Endothelial cell of umbilical vein (primary cell): ENCODE measurements at regions not wholly inside any gene's neighbourhood (a gene's known extent, or its start where the extent isn't known, plus 50 kb on each side); places are given as distances from the start of the nearest gene placed in this dataset.
A peak's percentile ranks its signal among the peaks of the same experiment; 100 is the strongest.

Experiments used
- BruUV-seq: library from RNA; stranded (reverse); fragments of 400-500 nt; replicated peaks from 2 replicates; lab custom pipeline; 2021; lab: Mats Ljungman, UMichigan
- CTCF ChIA-PET: fragments of 300-600, 350-600 bp; sonication (Branson Sonifier 250); formaldehyde crosslinking; loops from one replicate; lab custom pipeline; 2021; ENCODE audit warnings: antibody characterized with exemption, inconsistent platforms; lab: Charles Lee
- POLR2A ChIA-PET: fragments of 300-600, 350-600 bp; sonication (Branson Sonifier 250); formaldehyde crosslinking; loops from one replicate; lab custom pipeline; 2021; ENCODE audit warnings: antibody characterized with exemption, inconsistent platforms; lab: Charles Lee
- DNase-seq: peaks from one replicate; pipeline ENCODE4 v3.0.0-alpha.2; 2011; ENCODE audit warnings: low read depth, low spot score
- FAIRE-seq: peaks from 2 replicates; lab custom pipeline; 2011; peaks lifted over from hg19 to GRCh38; lab: Jason Lieb, UNC
- H2AFZ ChIP-seq: 2 replicates; pipeline ENCODE4 v1.6.0; 2012; ENCODE audit warnings: low read depth, low read length, control low read depth, inconsistent platforms
- H3K27ac ChIP-seq: 2 replicates; pipeline ENCODE4 v1.5.1; 2011; ENCODE audit warnings: low read depth, mild to moderate bottlenecking, control low read depth, low read length, moderate library complexity; ENCODE audit not compliant: insufficient read depth
- H3K27me3 ChIP-seq, 2 experiments: 2 replicates each; pipeline versions ENCODE4 v1.6.0 to v1.6.1; 2011; ENCODE audit warnings: low read length in 2 of 2, mixed read lengths in 1 of 2; ENCODE audit not compliant: control insufficient read depth in 2 of 2, insufficient read depth in 2 of 2
- H3K36me3 ChIP-seq, 2 experiments: 2 replicates in 1 of 2; 3 replicates in 1 of 2; pipeline ENCODE4 v1.5.1; 2011; ENCODE audit warnings: low read length in 2 of 2, mild to moderate bottlenecking in 1 of 2, moderate library complexity in 1 of 2; ENCODE audit not compliant: control insufficient read depth in 2 of 2, insufficient read depth in 2 of 2; ENCODE audit errors: extremely low read depth in 1 of 2
- H3K4me1 ChIP-seq: 3 replicates; pipeline ENCODE4 v1.5.1; 2011; ENCODE audit warnings: mild to moderate bottlenecking, low read length; ENCODE audit not compliant: control insufficient read depth, insufficient read depth; ENCODE audit errors: extremely low read depth
- H3K4me2 ChIP-seq: 2 replicates; pipeline ENCODE4 v1.6.1; 2011; ENCODE audit warnings: low read length, control low read depth, mixed read lengths; ENCODE audit not compliant: insufficient read depth
- H3K4me3 ChIP-seq, 3 experiments: fragments of 200-600 bp in 1 of 3; sonication (generic), shearing (Covaris generic) in 1 of 3; replicated peaks in 1 of 3; 2 replicates each; pipeline ENCODE4 v1.5.1; 2011 to 2016; ENCODE audit warnings: control low read depth in 3 of 3, low read length in 3 of 3, mild to moderate bottlenecking in 2 of 3, inconsistent platforms in 1 of 3, low read depth in 1 of 3, moderate library complexity in 1 of 3; ENCODE audit not compliant: insufficient read depth in 1 of 3
- H3K79me2 ChIP-seq: 2 replicates; pipeline ENCODE4 v1.6.0; 2012; ENCODE audit warnings: low read length, inconsistent platforms; ENCODE audit not compliant: control insufficient read depth, insufficient read depth
- H3K9ac ChIP-seq: replicated peaks from 2 replicates; pipeline ENCODE3; 2011; ENCODE audit warnings: low read length, control low read depth; ENCODE audit not compliant: insufficient read depth; ENCODE audit errors: extremely low read depth
- H3K9me1 ChIP-seq: replicated peaks from 3 replicates; pipeline ENCODE4 v1.6.0; 2011; ENCODE audit warnings: mild to moderate bottlenecking, low read length; ENCODE audit not compliant: control insufficient read depth, insufficient read depth; ENCODE audit errors: extremely low read depth
- H3K9me3 ChIP-seq: replicated peaks from 2 replicates; pipeline ENCODE4 v1.5.1; 2012; ENCODE audit warnings: low read length, inconsistent platforms; ENCODE audit not compliant: control insufficient read depth, insufficient read depth
- H4K20me1 ChIP-seq: replicated peaks from 2 replicates; pipeline ENCODE3; 2011; ENCODE audit warnings: mild to moderate bottlenecking, low read length; ENCODE audit not compliant: control insufficient read depth, insufficient read depth; ENCODE audit errors: extremely low read depth
- FOS ChIP-seq: IDR thresholded peaks from 2 replicates; pipeline ENCODE4 v1.6.1; 2011; ENCODE audit warnings: mild to moderate bottlenecking, low read length, moderate library complexity, borderline replicate concordance; ENCODE audit not compliant: insufficient read depth
- GATA2 ChIP-seq: IDR thresholded peaks from 2 replicates; pipeline ENCODE4 v1.7.0; 2011; ENCODE audit warnings: low read depth, mild to moderate bottlenecking, moderate library complexity, mixed read lengths, low read length; ENCODE audit not compliant: insufficient read length, insufficient read depth
- JUN ChIP-seq: IDR thresholded peaks from 2 replicates; pipeline ENCODE4 v1.6.1; 2011; ENCODE audit warnings: borderline replicate concordance, low read depth; ENCODE audit not compliant: insufficient read length, insufficient read depth
- MYC ChIP-seq: IDR thresholded peaks from one replicate; pipeline ENCODE4 v1.6.1; 2011; ENCODE audit warnings: mild to moderate bottlenecking, low read depth, low read length
- dilution Hi-C: fragments of 300-500 bp; cut with MboI; formaldehyde crosslinking; loops from one replicate; pipeline ENCODE4 v1.15.0; 2019; ENCODE audit warnings: low sequenced_read_pairs; ENCODE audit not compliant: extremely low pct_ligation_motif_present
- intact Hi-C: fragments of 100-400 bp; cut with micrococcal nuclease; formaldehyde crosslinking; loops from one replicate; pipeline ENCODE4 v1.10.0; 2022
- TF ChIP-seq, protein P1 (sequence below): IDR thresholded peaks from 2 replicates; pipeline ENCODE4 v1.6.1; 2011; ENCODE audit not compliant: insufficient read depth, insufficient read length

DNA sequence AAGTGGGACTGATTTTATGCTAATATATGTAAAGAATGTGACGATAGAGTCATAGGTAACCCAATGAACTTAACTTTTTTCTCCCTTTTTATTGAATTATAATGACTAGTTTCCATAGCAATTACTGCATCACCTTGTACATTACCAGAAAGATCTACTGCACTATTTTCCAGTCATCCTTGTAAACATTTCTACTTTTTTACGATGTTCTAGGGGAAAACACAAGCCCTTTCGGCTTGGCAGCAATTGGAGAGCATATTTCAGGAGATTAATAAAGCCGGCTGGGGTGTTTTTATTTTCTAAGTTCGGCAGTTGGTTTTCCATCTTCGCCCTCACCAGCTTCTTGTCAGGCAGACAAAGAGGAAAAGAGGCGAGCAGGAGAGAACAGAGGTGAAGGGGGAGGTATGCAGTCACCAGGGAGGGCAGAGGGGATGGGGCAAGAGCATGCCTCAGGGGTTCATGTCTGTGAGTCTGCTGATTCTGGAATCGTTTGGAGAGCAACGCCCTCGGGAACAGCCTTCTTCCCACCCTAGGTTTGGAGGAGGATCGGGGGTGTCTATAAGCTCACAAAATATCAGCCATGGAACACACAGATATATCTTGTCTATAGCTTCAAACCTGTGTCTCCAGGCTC lies 476.4 kb downstream of the MIAT start:
- intact Hi-C loops (loop anchor here (1.0 to 5.0 kb wide), 3 partner anchors 17 to 104 kb away; no protein-coding TSS in a partner anchor), dilution Hi-C loops (no loop called here)
- Histone ChIP-seq H3K27me3 (no peaks in the 10 kb centered on the region), H3K9me3 (no peaks in the 10 kb centered on the region), H3K27ac (peak overlapping the region; percentile 52), H4K20me1 (no peaks in the 10 kb centered on the region), H3K9ac (no peak overlapping the region), H3K4me2 (no peak overlapping the region), H3K79me2 (no peaks in the 10 kb centered on the region), H3K4me1 (peaks cover 30% of the 10 kb centered on the region), H2AFZ (peak overlapping the region; percentile 17), H3K36me3 (no peaks in the 10 kb centered on the region), H3K9me1 (no peaks in the 10 kb centered on the region), H3K4me3 (no peak overlapping the region)
- POLR2A ChIA-PET: no interaction called here
- DNase-seq (no peak), FAIRE-seq (peak; percentile 48)
- CTCF ChIA-PET: interaction anchor here (0.7 to 1.9 kb wide), 6 partner anchors 10 to 22 kb away, joined by 3 to 6 read pairs (median 4); no protein-coding TSS in a partner anchor
- BruUV-seq: no TSS peak
- TF ChIP-seq JUN (no peak), MYC (no peak)
- TF ChIP-seq, protein P1, sequence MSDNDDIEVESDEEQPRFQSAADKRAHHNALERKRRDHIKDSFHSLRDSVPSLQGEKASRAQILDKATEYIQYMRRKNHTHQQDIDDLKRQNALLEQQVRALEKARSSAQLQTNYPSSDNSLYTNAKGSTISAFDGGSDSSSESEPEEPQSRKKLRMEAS: no peak

DNA sequence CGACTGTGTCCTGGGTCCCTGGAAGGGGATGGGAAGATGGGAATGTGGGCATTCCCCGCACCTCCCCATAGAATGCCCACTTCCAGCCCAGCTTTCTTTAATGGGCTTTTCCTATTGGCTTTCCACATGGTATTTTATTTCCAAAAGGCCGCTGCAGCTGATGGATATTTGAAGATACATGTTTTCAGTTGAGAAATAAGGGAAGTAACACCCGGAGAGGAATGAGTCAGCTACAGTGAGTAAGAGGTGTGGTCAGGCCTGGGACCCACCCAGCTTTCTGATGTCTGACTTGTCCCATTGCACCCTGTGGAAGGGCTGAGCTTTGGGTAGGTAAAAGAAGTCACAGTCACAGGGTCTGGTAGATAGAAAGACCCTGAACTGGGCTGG lies 476.9 kb downstream of the MIAT start:
- Histone ChIP-seq H3K79me2 (no peaks in the 10 kb centered on the region), H3K9ac (no peak overlapping the region), H3K4me3 (no peak overlapping the region), H3K4me2 (no peak overlapping the region), H3K27me3 (no peaks in the 10 kb centered on the region), H2AFZ (peak overlapping the region; percentile 17), H3K36me3 (no peaks in the 10 kb centered on the region), H3K27ac (peak overlapping the region; percentile 52), H3K9me1 (no peaks in the 10 kb centered on the region), H3K4me1 (peaks cover 30% of the 10 kb centered on the region), H3K9me3 (no peaks in the 10 kb centered on the region), H4K20me1 (no peaks in the 10 kb centered on the region)
- DNase-seq: peak; percentile 60
- FAIRE-seq: peak; percentile 91
- BruUV-seq: no TSS peak
- TF ChIP-seq JUN: peak; percentile 45
- peak; percentile 86 for TF ChIP-seq FOS
- no peak for TF ChIP-seq GATA2
- TF ChIP-seq, protein P1: no peak
- TF ChIP-seq MYC: no peak
- dilution Hi-C loops: no loop called here
- POLR2A ChIA-PET: interaction anchor here (0.7 kb wide), 1 partner anchor 21 kb away, joined by 3 read pairs; no protein-coding TSS in a partner anchor
- intact Hi-C loops: loop anchor here (1.0 to 5.0 kb wide), 3 partner anchors 18 to 103 kb away; no protein-coding TSS in a partner anchor
- CTCF ChIA-PET: interaction anchor here (0.7 to 1.9 kb wide), 6 partner anchors 10 to 21 kb away, joined by 3 to 6 read pairs (median 4); no protein-coding TSS in a partner anchor
